ENCODE measurements at regions not wholly inside any gene's neighbourhood (a gene's known extent, or its start where the extent isn't known, plus 50 kb on each side); places are given as distances from the start of the nearest gene placed in this dataset.
A peak's percentile ranks its signal among the peaks of the same experiment; 100 is the strongest.

- intact Hi-C loops (cut with DNase I; ENCODE audit: low total_unique reads), result no loop called here
- no peaks in the 10 kb centered on the region for H3K27me3 ChIP-seq
- DNase-seq (ENCODE audit: low spot score in 2 of 2), result no peak
- H3K4me3 ChIP-seq, result no peak overlapping the region
- H3K4me1 ChIP-seq, result no peaks in the 10 kb centered on the region
- H3K9me3 ChIP-seq, result no peaks in the 10 kb centered on the region
- no peak overlapping the region for H3K27ac ChIP-seq
- no peaks in the 10 kb centered on the region for H3K36me3 ChIP-seq
- no peak for TF ChIP-seq POLR2AphosphoS5 (IDR thresholded peaks at IDR 0.05)
- TF ChIP-seq POLR2A (IDR thresholded peaks at IDR 0.05), result no peak
- TF ChIP-seq CTCF (IDR thresholded peaks at IDR 0.05), result no peak
Observed at GRCh38 chr17:14781123-14781522, 480.2 kb downstream of the HS3ST3B1 start.

- Histone ChIP-seq H3K4me1 (no peaks in the 10 kb centered on the region), H3K27ac (no peak overlapping the region), H3K36me3 (no peaks in the 10 kb centered on the region), H3K9me3 (no peaks in the 10 kb centered on the region), H3K27me3 (no peaks in the 10 kb centered on the region), H3K4me3 (no peak overlapping the region)
- DNase-seq (ENCODE audit: low spot score in 2 of 2), result no peak
- TF ChIP-seq POLR2A (IDR thresholded peaks at IDR 0.05) (no peak), POLR2AphosphoS5 (IDR thresholded peaks at IDR 0.05) (no peak), CTCF (IDR thresholded peaks at IDR 0.05) (no peak)
- intact Hi-C loops (cut with DNase I; ENCODE audit: low total_unique reads), result no loop called here
Observed at GRCh38 chr17:14780097-14780651, 479.3 kb downstream of the HS3ST3B1 start.

GRCh38 chr17:14779241-14779640 is 478.4 kb downstream of the HS3ST3B1 start:
- no peaks in the 10 kb centered on the region for H3K27me3 ChIP-seq
- TF ChIP-seq POLR2AphosphoS5 (IDR thresholded peaks at IDR 0.05), result no peak
- no peak for TF ChIP-seq CTCF (IDR thresholded peaks at IDR 0.05)
- no peak for TF ChIP-seq POLR2A (IDR thresholded peaks at IDR 0.05)
- H3K27ac ChIP-seq, result peak overlapping the region in 1 of 2 donors; percentile 22
- no peaks in the 10 kb centered on the region for H3K4me1 ChIP-seq
- no peaks in the 10 kb centered on the region for H3K36me3 ChIP-seq
- intact Hi-C loops (cut with DNase I; ENCODE audit: low total_unique reads), result no loop called here
- DNase-seq (ENCODE audit: low spot score in 2 of 2), result no peak
- no peaks in the 10 kb centered on the region for H3K9me3 ChIP-seq
- H3K4me3 ChIP-seq, result no peak overlapping the region

- no peaks in the 10 kb centered on the region for H3K27me3 ChIP-seq
- intact Hi-C loops (cut with DNase I; ENCODE audit: low total_unique reads), result no loop called here
- H3K9me3 ChIP-seq, result no peaks in the 10 kb centered on the region
- no peaks in the 10 kb centered on the region for H3K4me1 ChIP-seq
- TF ChIP-seq POLR2AphosphoS5 (IDR thresholded peaks at IDR 0.05), result no peak
- TF ChIP-seq POLR2A (IDR thresholded peaks at IDR 0.05), result no peak
- no peak for TF ChIP-seq CTCF (IDR thresholded peaks at IDR 0.05)
- H3K36me3 ChIP-seq, result no peaks in the 10 kb centered on the region
- no peak for DNase-seq (ENCODE audit: low spot score in 2 of 2)
- H3K27ac ChIP-seq, result peak overlapping the region in 1 of 2 donors; percentile 19
- no peak overlapping the region for H3K4me3 ChIP-seq
Observed at GRCh38 chr17:14777291-14777690, 476.4 kb downstream of the HS3ST3B1 start.

GRCh38 chr17:14776791-14777190 is 475.9 kb downstream of the HS3ST3B1 start:
- Histone ChIP-seq H3K36me3 (no peaks in the 10 kb centered on the region), H3K27me3 (no peaks in the 10 kb centered on the region), H3K27ac (peak overlapping the region in 1 of 2 donors; percentile 32), H3K4me3 (no peak overlapping the region), H3K9me3 (no peaks in the 10 kb centered on the region), H3K4me1 (no peaks in the 10 kb centered on the region)
- no peak for DNase-seq (ENCODE audit: low spot score in 2 of 2)
- intact Hi-C loops (cut with DNase I; ENCODE audit: low total_unique reads), result no loop called here
- no peak for TF ChIP-seq POLR2AphosphoS5 (IDR thresholded peaks at IDR 0.05)
- TF ChIP-seq POLR2A (IDR thresholded peaks at IDR 0.05), result no peak
- no peak for TF ChIP-seq CTCF (IDR thresholded peaks at IDR 0.05)

Measured in breast epithelium (tissue), 4 donors.